ENCODE measurements at regions not wholly inside any gene's neighbourhood (a gene's known extent, or its start where the extent isn't known, plus 50 kb on each side); places are given as distances from the start of the nearest gene placed in this dataset.

GRCh38 chr7:118657391-118658005 is 433.0 kb downstream of the ANKRD7 start:
- TF ChIP-seq ZC3H10 (CRISPR knock-in tag; IDR thresholded peaks at IDR 0.05) = no peak
- no peak for TF ChIP-seq ZFP3 (CRISPR knock-in tag; IDR thresholded peaks at IDR 0.05)
- ATAC-seq = no peak

GRCh38 chr7:118662266-118662665 is 437.8 kb downstream of the ANKRD7 start:
- no peak for TF ChIP-seq ZFP3 (CRISPR knock-in tag; IDR thresholded peaks at IDR 0.05)
- no peak for TF ChIP-seq ZNF8 (CRISPR knock-in tag; IDR thresholded peaks at IDR 0.05)
- TF ChIP-seq CREB5 (CRISPR knock-in tag; IDR thresholded peaks at IDR 0.05; ENCODE audit: low read depth) = no peak
- no peak for TF ChIP-seq TCF4 (CRISPR knock-in tag; IDR thresholded peaks at IDR 0.05; ENCODE audit: borderline replicate concordance)
- no peak for TF ChIP-seq ZNF70 (CRISPR knock-in tag; IDR thresholded peaks at IDR 0.05)
- no peak for TF ChIP-seq POU6F1 (CRISPR knock-in tag; IDR thresholded peaks at IDR 0.05; ENCODE audit: borderline replicate concordance, low read depth)
- TF ChIP-seq OSR1 (CRISPR knock-in tag; IDR thresholded peaks at IDR 0.05) = no peak
- TF ChIP-seq ESRRG (CRISPR knock-in tag; IDR thresholded peaks at IDR 0.05) = no peak
- no peak for TF ChIP-seq SNAI2 (CRISPR knock-in tag; IDR thresholded peaks at IDR 0.05)
- no peak for TF ChIP-seq RARB (CRISPR knock-in tag; IDR thresholded peaks at IDR 0.05)
- ATAC-seq = no peak

GRCh38 chr7:118664498-118664897 is 440.0 kb downstream of the ANKRD7 start:
- TF ChIP-seq OSR1 (CRISPR knock-in tag; IDR thresholded peaks at IDR 0.05) (no peak), POU6F1 (CRISPR knock-in tag; IDR thresholded peaks at IDR 0.05; ENCODE audit: borderline replicate concordance, low read depth) (no peak), ZNF8 (CRISPR knock-in tag; IDR thresholded peaks at IDR 0.05) (no peak), ISL1 (CRISPR knock-in tag; IDR thresholded peaks at IDR 0.05) (no peak), ZFP3 (CRISPR knock-in tag; IDR thresholded peaks at IDR 0.05) (no peak), CREB5 (CRISPR knock-in tag; IDR thresholded peaks at IDR 0.05; ENCODE audit: low read depth) (no peak), RARB (CRISPR knock-in tag; IDR thresholded peaks at IDR 0.05) (no peak), ZNF565 (CRISPR knock-in tag; conservative IDR thresholded peaks at IDR 0.05; ENCODE audit: low read depth) (no peak)
- ATAC-seq = no peak

- TF ChIP-seq ARNTL (CRISPR knock-in tag; IDR thresholded peaks at IDR 0.05; ENCODE audit: borderline replicate concordance, low read depth) = no peak
- TF ChIP-seq PPARA (CRISPR knock-in tag; IDR thresholded peaks at IDR 0.05; ENCODE audit: borderline replicate concordance) = no peak
- no peak for TF ChIP-seq TCF4 (CRISPR knock-in tag; IDR thresholded peaks at IDR 0.05; ENCODE audit: borderline replicate concordance)
- no peak for TF ChIP-seq OSR1 (CRISPR knock-in tag; IDR thresholded peaks at IDR 0.05)
- TF ChIP-seq ISL1 (CRISPR knock-in tag; IDR thresholded peaks at IDR 0.05) = no peak
- TF ChIP-seq GLIS3 (CRISPR knock-in tag; IDR thresholded peaks at IDR 0.05) = no peak
- no peak for TF ChIP-seq CSDC2 (CRISPR knock-in tag; IDR thresholded peaks at IDR 0.05)
- TF ChIP-seq ZFP3 (CRISPR knock-in tag; IDR thresholded peaks at IDR 0.05) = no peak
- no peak for TF ChIP-seq ZNF565 (CRISPR knock-in tag; conservative IDR thresholded peaks at IDR 0.05; ENCODE audit: low read depth)
- no peak for TF ChIP-seq CSRNP3 (CRISPR knock-in tag; IDR thresholded peaks at IDR 0.05)
- TF ChIP-seq ZNF8 (CRISPR knock-in tag; IDR thresholded peaks at IDR 0.05) = no peak
- TF ChIP-seq ZFP30 (CRISPR knock-in tag; IDR thresholded peaks at IDR 0.05) = no peak
- no peak for TF ChIP-seq ESRRG (CRISPR knock-in tag; IDR thresholded peaks at IDR 0.05)
- TF ChIP-seq ZC3H10 (CRISPR knock-in tag; IDR thresholded peaks at IDR 0.05) = no peak
- no peak for TF ChIP-seq RARB (CRISPR knock-in tag; IDR thresholded peaks at IDR 0.05)
- ATAC-seq = no peak
These were observed 446.6 kb downstream of the ANKRD7 start for GRCh38 chr7:118671149-118671548.

Measured in SK-N-SH treated with all-trans-retinoic acid at 6 μM for 48 hours (cell line).